ENCODE measurements at regions not wholly inside any gene's neighbourhood (a gene's known extent, or its start where the extent isn't known, plus 50 kb on each side); places are given as distances from the start of the nearest gene placed in this dataset.

GRCh38 chr6:48978016-48978415 lies 485.0 kb downstream of the MMUT start:
- H3K9me3 ChIP-seq (ENCODE audit: control insufficient read depth, low read depth, low read length) = no peaks in the 10 kb centered on the region
- no peak overlapping the region for H4K5ac ChIP-seq (ENCODE audit: insufficient read length, low read depth, low read length)
- no peak for DNase-seq
- H3K4me1 ChIP-seq (ENCODE audit: insufficient read depth, low read length) = no peaks in the 10 kb centered on the region
- H2BK20ac ChIP-seq (ENCODE audit: low read depth, low read length, poor library complexity, severe bottlenecking) = no peak overlapping the region
- no peaks in the 10 kb centered on the region for H3K27me3 Mint-ChIP-seq (ENCODE audit: low read depth)
- H4K91ac ChIP-seq (ENCODE audit: insufficient read length, low read depth, low read length) = no peak overlapping the region
- no peak overlapping the region for H2AFZ ChIP-seq (ENCODE audit: low read length)
- H3K9me3 Mint-ChIP-seq = peaks cover 5 to 6% of the 10 kb centered on the region in 2 experiments; a peak in 3 of 5 replicates
- no CpG with 5 or more reads among the region's 3 CpGs for WGBS (ENCODE audit: extremely low coverage, insufficient read length, low lambda C conversion rate)
- H3K56ac ChIP-seq (ENCODE audit: insufficient read length, low read depth, low read length) = no peak overlapping the region
- TF ChIP-seq CTCF (conservative IDR thresholded peaks at IDR 0.05) = no peak
- H3K27me3 ChIP-seq (ENCODE audit: insufficient read depth, low read length) = no peaks in the 10 kb centered on the region
- no peak overlapping the region for H4K8ac ChIP-seq (replicated peaks; ENCODE audit: insufficient read length, low read depth, low read length)
- H3K4me2 ChIP-seq (ENCODE audit: insufficient read depth, insufficient read length, low read length) = no peak overlapping the region
- H2BK15ac ChIP-seq (ENCODE audit: low read depth, low read length) = no peak overlapping the region
- H3T11ph ChIP-seq (ENCODE audit: low read length) = no peak overlapping the region
- H3K79me1 ChIP-seq (ENCODE audit: insufficient read depth, low read depth, low read length, poor library complexity, severe bottlenecking) = no peaks in the 10 kb centered on the region
- H3K27ac ChIP-seq (ENCODE audit: insufficient read length, low read depth, low read length) = no peak overlapping the region
- no peak overlapping the region for H3K14ac ChIP-seq (ENCODE audit: insufficient read depth, low read length)
- no peak overlapping the region for H3K18ac ChIP-seq (ENCODE audit: insufficient read length, low read depth, low read length)
- no peak overlapping the region for H3K23ac ChIP-seq (ENCODE audit: insufficient read length, low read depth, low read length)
- no peak overlapping the region for H3K4me3 Mint-ChIP-seq
- no peaks in the 10 kb centered on the region for H4K20me1 ChIP-seq (ENCODE audit: control insufficient read depth, insufficient read depth, insufficient read length)
- H2BK12ac ChIP-seq (ENCODE audit: insufficient read length, low read depth, low read length) = no peak overlapping the region
- peaks cover 2 to 5% (median 3%) of the 10 kb centered on the region in 3 experiments; a peak in 3 of 7 replicates for H3K36me3 Mint-ChIP-seq (ENCODE audit: insufficient read depth in 1 of 3, low read depth in 3 of 3)
- H3K4me1 Mint-ChIP-seq = no peaks in the 10 kb centered on the region
- no peak overlapping the region for H3K27ac Mint-ChIP-seq
- no peak overlapping the region for H2BK120ac ChIP-seq (ENCODE audit: low read depth, low read length, poor library complexity, severe bottlenecking)
- H3K9ac ChIP-seq (ENCODE audit: extremely low read depth, insufficient read length, low read length) = no peak overlapping the region
- no peaks in the 10 kb centered on the region for H3K79me2 ChIP-seq (ENCODE audit: insufficient read depth, low read length)
- no peak overlapping the region for H2BK5ac ChIP-seq (ENCODE audit: insufficient read length, low read length)
- no peak overlapping the region for H2AK5ac ChIP-seq (ENCODE audit: insufficient read length, low read length)
- no peak overlapping the region for H3K4ac ChIP-seq (ENCODE audit: low read depth, low read length)
- H3K23me2 ChIP-seq (ENCODE audit: insufficient read length, low read depth, low read length, poor library complexity, severe bottlenecking) = no peaks in the 10 kb centered on the region

Data from H9 (cell line).